PC-3 (cell line): ENCODE measurements at regions not wholly inside any gene's neighbourhood (a gene's known extent, or its start where the extent isn't known, plus 50 kb on each side); places are given as distances from the start of the nearest gene placed in this dataset.

Experiments
- CTCF ChIP-seq: fragments of 300-600 bp; sonication (generic); conservative IDR thresholded peaks from 2 replicates; pipeline ENCODE4 v1.5.1; 2017; ENCODE audit warnings: antibody characterized with exemption, low read depth, mild to moderate bottlenecking, low read length
- EZH2 ChIP-seq: fragments of 300-600 bp; sonication (generic); IDR thresholded peaks from one replicate; pipeline ENCODE4 v1.6.1; 2017; ENCODE audit warnings: antibody characterized with exemption, mild to moderate bottlenecking, low read length; ENCODE audit not compliant: unreplicated experiment
- EZH2phosphoT487 ChIP-seq: fragments of 300-600 bp; sonication (generic); IDR thresholded peaks from 2 replicates; pipeline ENCODE4 v1.6.1; 2018; ENCODE audit warnings: mild to moderate bottlenecking, antibody characterized with exemption, low read length, borderline replicate concordance

- TF ChIP-seq CTCF (no peak), EZH2 (no peak), EZH2phosphoT487 (no peak)
Measured at GRCh38 chr3:187507266-187507665, 139.1 kb downstream of the RTP4 start.
